ENCODE measurements at regions not wholly inside any gene's neighbourhood (a gene's known extent, or its start where the extent isn't known, plus 50 kb on each side); places are given as distances from the start of the nearest gene placed in this dataset.

DNA sequence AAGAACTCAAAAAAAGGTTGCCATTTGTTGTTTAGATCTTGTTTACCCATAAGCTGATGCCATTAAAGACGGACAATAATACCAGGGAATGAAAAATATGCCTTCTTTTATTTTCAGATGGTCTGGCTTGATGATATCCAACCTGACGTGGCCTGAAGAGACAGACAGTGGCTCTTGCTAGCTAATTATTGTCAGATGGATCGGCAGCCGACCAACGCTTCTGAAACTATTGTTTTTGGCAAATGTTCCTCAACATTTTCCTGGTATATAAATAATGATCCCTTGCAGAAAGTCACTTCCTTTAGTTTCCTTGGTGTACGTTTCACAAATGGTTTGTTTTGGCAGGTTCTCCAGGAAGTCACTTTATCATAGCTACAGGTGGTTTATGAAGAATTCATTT is 290.9 kb upstream of the TSHZ2 start:
- intact Hi-C loops (cut with micrococcal nuclease; ENCODE audit: unreplicated experiment): no loop called here
- Histone ChIP-seq H3K36me3 (ENCODE audit: control insufficient read depth, insufficient read depth, low read length) (no peaks in the 10 kb centered on the region), H3K27ac (ENCODE audit: low read length) (no peak overlapping the region), H3K27me3 (ENCODE audit: control insufficient read depth, insufficient read depth, low read length) (peaks cover 2% of the 10 kb centered on the region; the same call in 1 of the 2 replicates), H3K4me1 (ENCODE audit: control insufficient read depth, insufficient read depth, low read length) (no peaks in the 10 kb centered on the region), H3K9me3 (ENCODE audit: control insufficient read depth, insufficient read depth, low read depth, low read length) (no peaks in the 10 kb centered on the region), H3K4me3 (ENCODE audit: low read depth in 2 of 2, low read length in 2 of 2) (no peak overlapping the region)
- ATAC-seq (no peak), DNase-seq (ENCODE audit: low read depth, low spot score) (no peak)
- BruUV-seq (replicated peaks): no TSS peak
- CTCF ChIA-PET: no interaction called here
- TF ChIP-seq TCF7L2 (IDR thresholded peaks at IDR 0.05; ENCODE audit: low read depth, low read length) (no peak), POLR2AphosphoS5 (IDR thresholded peaks at IDR 0.05; ENCODE audit: low read depth, low read length) (no peak), SIN3A (IDR thresholded peaks at IDR 0.05; ENCODE audit: borderline replicate concordance, insufficient read depth, low read depth, low read length) (no peak)
- TF ChIP-seq, protein P1, sequence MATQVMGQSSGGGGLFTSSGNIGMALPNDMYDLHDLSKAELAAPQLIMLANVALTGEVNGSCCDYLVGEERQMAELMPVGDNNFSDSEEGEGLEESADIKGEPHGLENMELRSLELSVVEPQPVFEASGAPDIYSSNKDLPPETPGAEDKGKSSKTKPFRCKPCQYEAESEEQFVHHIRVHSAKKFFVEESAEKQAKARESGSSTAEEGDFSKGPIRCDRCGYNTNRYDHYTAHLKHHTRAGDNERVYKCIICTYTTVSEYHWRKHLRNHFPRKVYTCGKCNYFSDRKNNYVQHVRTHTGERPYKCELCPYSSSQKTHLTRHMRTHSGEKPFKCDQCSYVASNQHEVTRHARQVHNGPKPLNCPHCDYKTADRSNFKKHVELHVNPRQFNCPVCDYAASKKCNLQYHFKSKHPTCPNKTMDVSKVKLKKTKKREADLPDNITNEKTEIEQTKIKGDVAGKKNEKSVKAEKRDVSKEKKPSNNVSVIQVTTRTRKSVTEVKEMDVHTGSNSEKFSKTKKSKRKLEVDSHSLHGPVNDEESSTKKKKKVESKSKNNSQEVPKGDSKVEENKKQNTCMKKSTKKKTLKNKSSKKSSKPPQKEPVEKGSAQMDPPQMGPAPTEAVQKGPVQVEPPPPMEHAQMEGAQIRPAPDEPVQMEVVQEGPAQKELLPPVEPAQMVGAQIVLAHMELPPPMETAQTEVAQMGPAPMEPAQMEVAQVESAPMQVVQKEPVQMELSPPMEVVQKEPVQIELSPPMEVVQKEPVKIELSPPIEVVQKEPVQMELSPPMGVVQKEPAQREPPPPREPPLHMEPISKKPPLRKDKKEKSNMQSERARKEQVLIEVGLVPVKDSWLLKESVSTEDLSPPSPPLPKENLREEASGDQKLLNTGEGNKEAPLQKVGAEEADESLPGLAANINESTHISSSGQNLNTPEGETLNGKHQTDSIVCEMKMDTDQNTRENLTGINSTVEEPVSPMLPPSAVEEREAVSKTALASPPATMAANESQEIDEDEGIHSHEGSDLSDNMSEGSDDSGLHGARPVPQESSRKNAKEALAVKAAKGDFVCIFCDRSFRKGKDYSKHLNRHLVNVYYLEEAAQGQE (IDR thresholded peaks at IDR 0.05; ENCODE audit: insufficient read depth in 1 of 2, low read depth in 2 of 2, low read length in 1 of 2): no peak
- TF ChIP-seq, protein P2, sequence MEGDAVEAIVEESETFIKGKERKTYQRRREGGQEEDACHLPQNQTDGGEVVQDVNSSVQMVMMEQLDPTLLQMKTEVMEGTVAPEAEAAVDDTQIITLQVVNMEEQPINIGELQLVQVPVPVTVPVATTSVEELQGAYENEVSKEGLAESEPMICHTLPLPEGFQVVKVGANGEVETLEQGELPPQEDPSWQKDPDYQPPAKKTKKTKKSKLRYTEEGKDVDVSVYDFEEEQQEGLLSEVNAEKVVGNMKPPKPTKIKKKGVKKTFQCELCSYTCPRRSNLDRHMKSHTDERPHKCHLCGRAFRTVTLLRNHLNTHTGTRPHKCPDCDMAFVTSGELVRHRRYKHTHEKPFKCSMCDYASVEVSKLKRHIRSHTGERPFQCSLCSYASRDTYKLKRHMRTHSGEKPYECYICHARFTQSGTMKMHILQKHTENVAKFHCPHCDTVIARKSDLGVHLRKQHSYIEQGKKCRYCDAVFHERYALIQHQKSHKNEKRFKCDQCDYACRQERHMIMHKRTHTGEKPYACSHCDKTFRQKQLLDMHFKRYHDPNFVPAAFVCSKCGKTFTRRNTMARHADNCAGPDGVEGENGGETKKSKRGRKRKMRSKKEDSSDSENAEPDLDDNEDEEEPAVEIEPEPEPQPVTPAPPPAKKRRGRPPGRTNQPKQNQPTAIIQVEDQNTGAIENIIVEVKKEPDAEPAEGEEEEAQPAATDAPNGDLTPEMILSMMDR (IDR thresholded peaks at IDR 0.05): no peak
- in situ Hi-C loops (cut with HindIII; ENCODE audit: low pct_unique_long_range_greater_than_20kb, low sequenced_read_pairs): no loop called here
- POLR2A ChIA-PET: interaction anchor here (0.7 kb wide), 1 partner anchor 50 kb away, joined by 5 read pairs; no protein-coding TSS in a partner anchor

DNA sequence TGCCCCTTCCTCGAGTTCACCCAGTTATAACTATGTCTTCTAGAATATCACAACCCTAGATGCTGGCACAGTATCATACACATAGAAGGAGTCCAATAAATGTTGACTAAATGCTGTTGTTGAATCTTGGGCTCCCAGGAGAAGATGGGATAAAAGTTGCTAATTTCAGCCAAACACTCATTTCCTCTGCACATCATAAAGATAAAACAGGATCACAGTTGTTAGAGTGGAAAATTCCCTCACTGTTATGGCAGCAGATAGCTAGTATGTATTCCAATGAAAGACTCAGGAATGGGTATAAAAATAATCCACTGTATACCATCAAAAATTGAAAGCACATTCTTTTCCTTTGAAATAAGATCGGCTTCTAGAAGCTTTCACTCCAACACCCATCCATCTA is 294.9 kb upstream of the TSHZ2 start:
- TF ChIP-seq, protein P1 (IDR thresholded peaks at IDR 0.05; ENCODE audit: insufficient read depth in 1 of 2, low read depth in 2 of 2, low read length in 1 of 2): no peak
- TF ChIP-seq, protein P2 (IDR thresholded peaks at IDR 0.05): no peak
- TF ChIP-seq SIN3A (IDR thresholded peaks at IDR 0.05; ENCODE audit: borderline replicate concordance, insufficient read depth, low read depth, low read length) (no peak), TCF7L2 (IDR thresholded peaks at IDR 0.05; ENCODE audit: low read depth, low read length) (no peak)
- intact Hi-C loops (cut with micrococcal nuclease; ENCODE audit: unreplicated experiment): no loop called here
- DNase-seq (ENCODE audit: low read depth, low spot score) (no peak), ATAC-seq (no peak)
- in situ Hi-C loops (cut with HindIII; ENCODE audit: low pct_unique_long_range_greater_than_20kb, low sequenced_read_pairs): no loop called here
- ChIA-PET POLR2A (no interaction called here), CTCF (no interaction called here)
- BruUV-seq (replicated peaks): no TSS peak
- peaks cover 2% of the 10 kb centered on the region; the same call in 1 of the 2 replicates for H3K27me3 ChIP-seq (ENCODE audit: control insufficient read depth, insufficient read depth, low read length)
- no peaks in the 10 kb centered on the region for H3K36me3 ChIP-seq (ENCODE audit: control insufficient read depth, insufficient read depth, low read length)
- no peak overlapping the region for H3K4me3 ChIP-seq (ENCODE audit: low read depth in 2 of 2, low read length in 2 of 2)
- H3K27ac ChIP-seq (ENCODE audit: low read length): no peak overlapping the region
- no peaks in the 10 kb centered on the region for H3K9me3 ChIP-seq (ENCODE audit: control insufficient read depth, insufficient read depth, low read depth, low read length)
- no peaks in the 10 kb centered on the region for H3K4me1 ChIP-seq (ENCODE audit: control insufficient read depth, insufficient read depth, low read length)
